ENCODE measurements at regions not wholly inside any gene's neighbourhood (a gene's known extent, or its start where the extent isn't known, plus 50 kb on each side); places are given as distances from the start of the nearest gene placed in this dataset.

DNA sequence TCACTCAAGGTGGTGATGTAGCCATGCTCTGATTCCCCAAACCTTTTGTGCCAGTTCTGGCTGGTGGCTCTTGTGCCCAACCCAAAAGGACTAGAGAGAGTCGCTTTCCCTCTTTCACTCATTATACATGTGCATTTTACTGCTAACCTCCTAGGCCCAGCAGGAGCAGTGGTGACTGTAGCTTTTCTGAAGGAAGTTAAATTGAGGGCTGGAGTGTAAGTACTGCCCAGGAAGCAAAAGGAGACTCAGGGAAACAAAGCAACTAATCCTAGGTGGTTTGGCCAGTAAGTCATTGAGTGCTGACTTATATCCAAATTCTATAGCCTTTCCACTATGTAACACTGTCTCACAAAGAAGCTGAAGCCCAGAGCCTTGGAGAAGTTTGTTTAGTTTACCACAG lies 194.4 kb upstream of the ZNF462 start:
- Mint-ChIP-seq H3K4me1 (ENCODE audit: low read depth in 2 of 2) (no peaks in the 10 kb centered on the region), H3K27ac (no peak overlapping the region), H3K36me3 (no peaks in the 10 kb centered on the region), H3K4me3 (no peak overlapping the region), H3K9me3 (peaks cover 4% of the 10 kb centered on the region), H3K27me3 (no peaks in the 10 kb centered on the region)
- no peak for DNase-seq (ENCODE audit: low spot score)
- ATAC-seq, result no peak

DNA sequence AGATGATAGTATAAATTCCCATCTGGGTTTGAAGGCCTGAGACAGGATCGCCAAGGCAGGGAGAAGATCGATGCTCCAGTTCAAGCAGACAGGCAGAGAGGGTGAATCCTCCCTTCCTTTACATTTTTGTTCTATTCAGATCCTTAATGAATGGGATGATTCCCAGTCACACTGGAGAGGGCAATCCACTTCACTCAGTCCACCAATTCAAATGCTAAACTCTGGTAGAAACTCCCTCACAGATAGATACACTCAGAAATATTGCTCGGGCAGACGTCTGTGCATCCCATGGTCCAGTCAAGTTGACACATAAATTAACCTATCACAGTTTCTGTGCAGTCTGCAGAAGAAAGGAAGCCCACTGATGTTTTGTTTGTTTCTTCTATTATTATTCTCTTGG lies 193.1 kb upstream of the ZNF462 start:
- Mint-ChIP-seq H3K27me3 (no peaks in the 10 kb centered on the region), H3K4me3 (no peak overlapping the region), H3K9me3 (peaks cover 4% of the 10 kb centered on the region), H3K27ac (no peak overlapping the region), H3K4me1 (ENCODE audit: low read depth in 2 of 2) (no peaks in the 10 kb centered on the region), H3K36me3 (no peaks in the 10 kb centered on the region)
- ATAC-seq (no peak), DNase-seq (ENCODE audit: low spot score) (no peak)

DNA sequence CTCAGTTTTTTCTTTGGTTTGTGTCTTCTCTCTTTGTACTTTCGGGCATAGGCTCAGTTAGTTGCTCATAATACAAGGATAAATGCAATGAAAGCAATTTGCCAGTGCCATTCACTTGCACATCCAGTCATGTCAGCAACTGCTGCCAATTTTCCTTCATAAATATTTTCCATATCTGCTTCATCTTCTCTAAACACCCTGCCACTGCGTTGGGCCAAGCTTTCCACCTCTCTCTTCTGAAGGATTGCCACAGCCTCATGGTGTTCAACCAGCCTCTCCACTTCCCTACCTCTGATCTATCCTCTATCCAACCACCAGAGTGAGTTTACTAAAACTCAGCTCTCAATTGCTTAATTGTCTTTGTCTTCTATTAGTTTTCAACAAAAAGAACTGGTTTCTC lies 192.5 kb upstream of the ZNF462 start:
- H3K4me1 Mint-ChIP-seq (ENCODE audit: low read depth in 2 of 2), result no peaks in the 10 kb centered on the region
- H3K27me3 Mint-ChIP-seq, result no peaks in the 10 kb centered on the region
- no peak overlapping the region for H3K27ac Mint-ChIP-seq
- no peak for ATAC-seq
- peaks cover 4% of the 10 kb centered on the region for H3K9me3 Mint-ChIP-seq
- DNase-seq (ENCODE audit: low spot score), result no peak
- H3K4me3 Mint-ChIP-seq, result no peak overlapping the region
- no peaks in the 10 kb centered on the region for H3K36me3 Mint-ChIP-seq

DNA sequence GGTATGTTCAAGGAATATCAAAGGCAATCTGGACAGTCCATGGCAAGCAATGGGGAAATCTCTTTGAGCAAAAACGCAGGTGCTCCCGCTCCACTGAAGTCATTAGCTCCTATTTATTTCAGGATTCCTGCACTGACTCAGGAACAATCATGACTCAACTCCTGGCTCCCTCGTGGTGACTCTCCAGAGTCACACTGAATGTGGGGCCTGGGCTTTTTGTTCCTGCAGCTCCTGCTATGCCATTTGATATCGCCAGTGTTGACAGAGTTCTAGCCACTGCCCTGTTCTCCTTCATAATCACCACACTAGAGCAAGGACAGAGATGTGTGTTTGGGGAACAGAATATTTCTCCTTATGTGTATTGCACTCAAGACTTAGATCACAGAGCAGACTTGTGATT lies 187.2 kb upstream of the ZNF462 start:
- H3K4me3 Mint-ChIP-seq, result no peak overlapping the region
- no peaks in the 10 kb centered on the region for H3K4me1 Mint-ChIP-seq (ENCODE audit: low read depth in 2 of 2)
- H3K36me3 Mint-ChIP-seq, result no peaks in the 10 kb centered on the region
- no peak overlapping the region for H3K27ac Mint-ChIP-seq
- H3K27me3 Mint-ChIP-seq, result no peaks in the 10 kb centered on the region
- H3K9me3 Mint-ChIP-seq, result peaks cover 8% of the 10 kb centered on the region
- ATAC-seq (no peak), DNase-seq (ENCODE audit: low spot score) (no peak)

DNA sequence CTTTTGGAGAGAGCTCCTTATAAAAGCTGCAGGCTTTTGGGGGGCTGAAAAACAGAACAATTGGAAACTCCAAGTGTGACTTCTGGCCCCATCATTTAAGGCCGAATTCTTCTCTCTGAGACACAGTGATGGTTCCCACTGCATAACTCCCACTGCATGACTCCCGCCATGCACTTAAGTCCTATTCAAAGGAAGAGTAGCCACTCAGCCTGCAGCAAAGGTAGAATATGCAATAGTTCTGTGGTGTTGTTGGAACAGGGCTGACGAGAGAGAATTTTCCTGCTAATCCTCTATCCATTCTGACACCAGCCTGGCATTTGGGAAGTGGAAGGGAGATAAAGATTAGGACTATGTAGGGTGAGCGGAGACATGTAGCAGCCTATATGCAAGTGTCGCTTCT lies 185.6 kb upstream of the ZNF462 start:
- DNase-seq (ENCODE audit: low spot score) (no peak), ATAC-seq (no peak)
- H3K27me3 Mint-ChIP-seq, result no peaks in the 10 kb centered on the region
- H3K4me1 Mint-ChIP-seq (ENCODE audit: low read depth in 2 of 2), result no peaks in the 10 kb centered on the region
- H3K27ac Mint-ChIP-seq, result no peak overlapping the region
- H3K4me3 Mint-ChIP-seq, result no peak overlapping the region
- H3K36me3 Mint-ChIP-seq, result no peaks in the 10 kb centered on the region
- H3K9me3 Mint-ChIP-seq, result peaks cover 9% of the 10 kb centered on the region

DNA sequence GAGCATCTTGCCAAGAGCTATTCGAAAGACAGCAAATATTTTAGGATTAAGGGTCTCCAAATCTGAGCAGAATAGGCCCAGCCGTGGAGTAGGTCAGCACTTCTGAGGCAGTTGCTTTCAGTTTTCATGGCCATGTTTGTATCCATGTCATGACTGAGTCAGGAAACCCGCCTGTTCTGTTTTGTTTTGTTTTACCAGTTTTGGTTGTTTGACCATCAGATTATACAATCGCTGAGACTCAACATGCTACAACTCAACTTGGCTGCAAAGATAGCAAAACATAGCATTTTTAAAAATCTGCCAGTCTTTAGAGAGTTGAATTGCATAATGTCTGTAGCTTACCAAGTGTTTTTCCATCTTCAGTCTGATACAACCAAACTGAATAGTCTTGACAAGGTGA lies 185.1 kb upstream of the ZNF462 start:
- H3K4me3 Mint-ChIP-seq, result no peak overlapping the region
- no peak overlapping the region for H3K27ac Mint-ChIP-seq
- no peaks in the 10 kb centered on the region for H3K4me1 Mint-ChIP-seq (ENCODE audit: low read depth in 2 of 2)
- H3K36me3 Mint-ChIP-seq, result no peaks in the 10 kb centered on the region
- DNase-seq (ENCODE audit: low spot score) (no peak), ATAC-seq (no peak)
- no peaks in the 10 kb centered on the region for H3K27me3 Mint-ChIP-seq
- peaks cover 9% of the 10 kb centered on the region for H3K9me3 Mint-ChIP-seq

DNA sequence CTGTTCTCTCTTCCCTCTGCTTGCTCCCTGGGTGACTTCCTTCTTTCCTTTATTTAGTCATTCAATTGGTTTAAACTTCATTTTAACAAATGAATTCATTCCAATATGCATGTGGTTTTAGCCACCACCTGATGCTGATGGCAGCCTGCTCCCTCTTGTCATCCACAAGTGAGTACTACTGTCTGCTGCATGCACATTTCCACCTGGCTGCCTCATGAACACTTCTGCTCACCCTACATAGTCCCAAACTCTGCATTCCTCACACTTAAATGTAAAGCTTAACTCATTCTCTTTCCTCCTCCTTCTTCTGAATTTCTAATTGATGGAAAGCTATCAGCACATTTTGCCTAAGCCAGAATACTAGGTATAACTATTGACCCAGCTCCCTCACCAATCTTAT lies 184.7 kb upstream of the ZNF462 start:
- Mint-ChIP-seq H3K27me3 (no peaks in the 10 kb centered on the region), H3K4me1 (ENCODE audit: low read depth in 2 of 2) (no peaks in the 10 kb centered on the region), H3K4me3 (no peak overlapping the region), H3K9me3 (peaks cover 9% of the 10 kb centered on the region), H3K27ac (no peak overlapping the region), H3K36me3 (no peaks in the 10 kb centered on the region)
- ATAC-seq, result no peak
- DNase-seq (ENCODE audit: low spot score), result no peak

DNA sequence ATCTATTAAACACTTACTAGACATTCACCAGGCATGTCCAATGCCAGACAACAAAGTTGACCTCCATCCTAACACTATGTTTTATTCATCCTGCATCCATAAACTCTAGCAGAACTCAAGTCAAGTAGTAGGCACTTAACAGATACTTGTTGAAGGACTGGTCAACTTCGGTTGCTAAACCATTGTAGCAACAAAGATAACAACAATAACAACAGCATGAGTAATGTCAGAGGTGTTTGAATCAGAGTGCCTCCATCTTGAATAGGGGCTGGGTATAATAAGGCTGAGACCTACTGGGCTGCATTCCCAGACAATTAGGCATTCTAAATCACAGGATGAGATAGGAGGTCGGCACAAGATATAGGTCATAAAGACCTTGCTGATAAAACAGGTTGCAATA lies 180.5 kb upstream of the ZNF462 start:
- H3K27me3 Mint-ChIP-seq, result no peaks in the 10 kb centered on the region
- no peaks in the 10 kb centered on the region for H3K36me3 Mint-ChIP-seq
- no peak overlapping the region for H3K4me3 Mint-ChIP-seq
- ATAC-seq, result no peak
- no peaks in the 10 kb centered on the region for H3K4me1 Mint-ChIP-seq (ENCODE audit: low read depth in 2 of 2)
- H3K27ac Mint-ChIP-seq, result no peak overlapping the region
- H3K9me3 Mint-ChIP-seq, result peaks cover 9% of the 10 kb centered on the region
- no peak for DNase-seq (ENCODE audit: low spot score)

DNA sequence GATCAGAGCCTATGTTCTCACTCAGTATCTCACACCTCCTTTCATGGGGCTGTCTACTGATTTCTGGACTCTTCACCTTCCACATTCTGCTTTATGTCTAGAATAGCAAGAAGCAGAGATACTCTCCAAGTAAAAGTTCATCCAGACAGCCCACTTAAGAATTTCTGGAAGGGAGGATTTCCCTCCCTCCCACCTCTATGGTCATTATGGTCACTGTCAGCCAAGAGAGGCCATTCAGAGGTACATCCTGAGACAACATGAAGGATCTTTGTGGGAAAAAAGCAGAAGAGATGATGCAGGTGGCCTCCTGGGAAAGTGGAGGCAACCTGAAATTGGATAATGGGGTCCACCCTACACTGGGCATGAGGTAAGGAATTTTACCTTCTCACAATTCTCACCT lies 179.5 kb upstream of the ZNF462 start:
- no peak overlapping the region for H3K4me3 Mint-ChIP-seq
- H3K27me3 Mint-ChIP-seq, result no peaks in the 10 kb centered on the region
- no peaks in the 10 kb centered on the region for H3K36me3 Mint-ChIP-seq
- ATAC-seq, result no peak
- H3K4me1 Mint-ChIP-seq (ENCODE audit: low read depth in 2 of 2), result no peaks in the 10 kb centered on the region
- DNase-seq (ENCODE audit: low spot score), result no peak
- peaks cover 8% of the 10 kb centered on the region for H3K9me3 Mint-ChIP-seq
- H3K27ac Mint-ChIP-seq, result no peak overlapping the region

DNA sequence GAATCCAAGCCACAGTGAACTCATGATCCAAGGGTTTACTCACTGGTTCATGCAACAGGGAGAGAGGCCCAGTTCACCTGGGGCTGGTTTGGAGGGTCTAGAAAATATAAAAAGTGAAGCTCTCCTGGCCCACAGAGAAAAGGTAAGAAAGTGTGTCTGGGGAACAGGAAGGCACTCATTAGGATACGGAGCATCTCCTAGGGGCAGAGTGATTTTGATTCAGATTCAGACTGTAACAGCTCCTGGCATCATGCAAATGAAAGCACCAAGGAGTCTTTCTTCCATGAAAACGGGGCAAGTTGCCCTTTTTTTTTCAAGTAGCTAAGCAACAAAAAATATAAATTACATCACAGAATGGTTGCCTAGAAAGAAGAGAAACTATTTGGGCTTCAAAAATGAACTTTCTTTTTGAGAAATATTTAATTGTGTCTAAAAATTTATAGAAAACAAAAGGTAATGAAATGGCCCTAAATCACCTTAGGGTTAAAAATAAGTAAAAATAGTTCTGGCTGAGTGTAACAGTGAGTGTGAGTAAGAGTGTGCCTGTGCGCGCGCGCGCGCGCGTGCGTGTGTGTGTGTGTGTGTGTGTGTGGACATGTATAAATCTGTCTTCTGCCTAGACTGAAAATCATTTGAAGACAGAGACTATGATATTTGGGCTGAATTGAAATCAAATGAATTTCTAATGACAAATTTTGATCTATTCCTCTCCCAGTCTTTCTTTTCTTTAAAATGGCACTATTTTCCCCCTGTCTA lies 177.8 kb upstream of the ZNF462 start:
- ATAC-seq (no peak), DNase-seq (ENCODE audit: low spot score) (no peak)
- no peak overlapping the region for H3K4me3 Mint-ChIP-seq
- H3K4me1 Mint-ChIP-seq (ENCODE audit: low read depth in 2 of 2), result no peaks in the 10 kb centered on the region
- no peaks in the 10 kb centered on the region for H3K36me3 Mint-ChIP-seq
- no peaks in the 10 kb centered on the region for H3K27me3 Mint-ChIP-seq
- H3K9me3 Mint-ChIP-seq, result peaks cover 5% of the 10 kb centered on the region
- no peak overlapping the region for H3K27ac Mint-ChIP-seq

DNA sequence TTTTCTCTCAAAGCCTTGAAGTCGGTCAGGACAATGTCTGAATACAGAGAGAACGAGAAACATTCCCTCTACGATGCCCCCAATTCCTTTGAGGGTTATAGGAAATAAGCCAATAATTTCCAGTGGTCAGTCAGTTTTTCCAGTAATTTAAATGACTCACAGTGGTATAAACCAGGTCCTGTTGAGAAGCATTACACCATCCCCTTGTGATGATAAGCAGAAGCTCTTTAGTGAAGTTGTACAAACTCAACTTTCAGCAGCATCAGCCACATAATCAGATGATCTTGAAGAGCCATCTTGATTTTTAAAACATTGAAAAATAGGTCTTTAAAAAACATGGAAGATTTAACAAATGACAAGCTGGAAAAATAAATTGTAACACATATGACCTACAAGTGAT lies 173.9 kb upstream of the ZNF462 start:
- Mint-ChIP-seq H3K27ac (no peak overlapping the region), H3K9me3 (no peaks in the 10 kb centered on the region), H3K4me1 (ENCODE audit: low read depth in 2 of 2) (no peaks in the 10 kb centered on the region), H3K27me3 (no peaks in the 10 kb centered on the region), H3K36me3 (no peaks in the 10 kb centered on the region), H3K4me3 (no peak overlapping the region)
- no peak for DNase-seq (ENCODE audit: low spot score)
- no peak for ATAC-seq

DNA sequence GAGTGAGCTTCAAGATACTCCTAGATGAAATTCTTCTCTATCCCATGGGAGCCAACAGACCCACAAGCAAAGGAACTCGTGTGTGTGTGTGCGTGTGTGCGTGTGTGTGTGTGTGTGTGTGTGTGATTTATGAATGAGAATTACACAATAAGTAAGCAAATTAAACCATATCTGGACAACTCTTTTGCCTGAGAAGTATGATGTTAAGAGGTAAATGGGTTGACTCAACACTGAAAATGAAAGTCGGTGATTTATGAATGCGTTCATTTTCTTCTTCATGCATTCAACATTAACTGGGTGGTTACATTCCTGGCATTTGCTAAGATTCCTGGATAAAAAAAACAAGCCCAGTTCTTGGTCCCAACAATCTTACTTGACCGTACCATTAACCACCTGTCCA lies 171.3 kb upstream of the ZNF462 start:
- H3K27me3 Mint-ChIP-seq, result no peaks in the 10 kb centered on the region
- no peak overlapping the region for H3K27ac Mint-ChIP-seq
- no peak for ATAC-seq
- H3K9me3 Mint-ChIP-seq, result no peaks in the 10 kb centered on the region
- H3K4me1 Mint-ChIP-seq (ENCODE audit: low read depth in 2 of 2), result no peaks in the 10 kb centered on the region
- no peaks in the 10 kb centered on the region for H3K36me3 Mint-ChIP-seq
- DNase-seq (ENCODE audit: low spot score), result no peak
- no peak overlapping the region for H3K4me3 Mint-ChIP-seq

DNA sequence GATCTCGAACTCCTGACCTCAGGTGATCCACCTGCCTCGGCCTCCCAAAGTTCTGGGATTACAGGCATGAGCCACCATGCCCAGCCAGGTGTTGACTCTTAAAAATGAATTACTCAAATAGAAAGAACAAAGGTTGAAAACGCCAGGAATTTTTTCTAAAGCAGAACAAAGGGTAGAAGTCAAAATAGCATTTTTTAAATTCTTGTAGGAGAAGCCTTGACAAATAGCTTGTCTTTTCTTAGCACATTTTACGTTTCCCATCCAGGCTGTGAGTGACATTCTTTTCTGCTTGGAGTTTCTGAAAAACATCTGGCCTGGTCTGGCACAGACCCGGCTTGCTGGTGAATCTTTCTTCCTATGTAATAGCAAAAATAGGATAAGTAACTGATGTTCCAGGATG lies 169.4 kb upstream of the ZNF462 start:
- Mint-ChIP-seq H3K9me3 (no peaks in the 10 kb centered on the region), H3K4me3 (no peak overlapping the region), H3K27ac (no peak overlapping the region), H3K27me3 (no peaks in the 10 kb centered on the region), H3K4me1 (ENCODE audit: low read depth in 2 of 2) (no peaks in the 10 kb centered on the region), H3K36me3 (no peaks in the 10 kb centered on the region)
- ATAC-seq (no peak), DNase-seq (ENCODE audit: low spot score) (no peak)

DNA sequence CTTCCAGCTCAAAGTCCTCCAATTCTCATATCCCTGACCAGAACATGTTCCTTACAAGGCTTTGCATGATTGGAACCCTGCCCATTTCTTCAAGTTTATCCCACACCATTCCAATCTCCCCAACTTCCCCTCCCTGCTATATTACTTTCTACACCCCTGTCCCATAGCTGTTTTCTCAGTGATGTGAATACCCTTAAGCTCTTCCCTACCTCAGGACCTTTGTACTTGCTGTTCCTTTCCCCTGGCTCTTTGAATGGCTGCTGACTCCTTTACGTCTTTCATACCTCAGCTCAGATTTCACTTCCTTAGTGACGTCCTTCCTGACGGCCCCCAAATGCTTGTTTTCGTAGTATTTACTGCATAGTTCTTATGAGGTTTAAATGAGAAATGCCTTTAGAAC lies 166.2 kb upstream of the ZNF462 start:
- no peaks in the 10 kb centered on the region for H3K4me1 Mint-ChIP-seq (ENCODE audit: low read depth in 2 of 2)
- no peak overlapping the region for H3K4me3 Mint-ChIP-seq

DNA sequence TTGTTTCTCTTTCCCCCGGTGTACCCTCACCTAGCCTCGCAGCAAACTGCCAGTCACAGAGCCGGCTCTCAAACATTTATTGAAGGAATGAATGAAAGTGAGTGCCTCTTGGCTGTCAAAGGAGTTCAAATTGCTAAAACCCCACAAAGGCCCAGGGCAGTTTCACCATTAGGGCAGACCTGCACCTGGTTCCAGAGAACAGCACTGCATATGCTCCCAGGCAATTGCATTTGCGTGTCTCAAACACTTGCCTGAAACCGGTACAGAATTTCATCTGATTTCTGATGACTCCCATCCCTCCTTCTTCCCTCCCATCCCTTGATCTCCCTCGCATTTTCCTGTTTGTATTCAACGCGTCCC lies 165.6 kb upstream of the ZNF462 start:
- no peak for ATAC-seq
- Mint-ChIP-seq H3K27ac (no peak overlapping the region), H3K4me3 (no peak overlapping the region), H3K4me1 (ENCODE audit: low read depth in 2 of 2) (no peaks in the 10 kb centered on the region), H3K27me3 (no peaks in the 10 kb centered on the region), H3K36me3 (peaks cover 5% of the 10 kb centered on the region), H3K9me3 (peaks cover 6% of the 10 kb centered on the region)
- DNase-seq (ENCODE audit: low spot score), result no peak

More for the DNA sequence above, 166.2 kb upstream of the ZNF462 start:
- no peak for DNase-seq (ENCODE audit: low spot score)
- Mint-ChIP-seq H3K36me3 (peaks cover 3% of the 10 kb centered on the region), H3K9me3 (peaks cover 4% of the 10 kb centered on the region), H3K27ac (no peak overlapping the region), H3K27me3 (no peaks in the 10 kb centered on the region)
- no peak for ATAC-seq

Data from natural killer cell treated with Interleukin-12 subunit alpha and Interleukin-12 subunit beta and Interleukin-15 and Interleukin-18, amount 100 ng/mL, for 72 hours (primary cell).